RWPE1 (cell line): ENCODE measurements at regions not wholly inside any gene's neighbourhood (a gene's known extent, or its start where the extent isn't known, plus 50 kb on each side); places are given as distances from the start of the nearest gene placed in this dataset.

Experiments used
- CTCF ChIA-PET: fragments of 350-600 bp; sonication (Branson Sonifier 250); formaldehyde crosslinking; extraction: SDS; loops from one replicate; lab custom pipeline; 2021; lab: Yijun Ruan, JAX
- POLR2A ChIA-PET: fragments of 400-600 bp; formaldehyde crosslinking; extraction: SDS; loops from one replicate; lab custom pipeline; 2020; ENCODE audit warnings: antibody characterized with exemption; ENCODE audit not compliant: low non-redundant PET; lab: Yijun Ruan, JAX
- DNase-seq: peaks from one replicate; pipeline ENCODE4 v3.0.0; 2012; ENCODE audit warnings: low spot score
- H3K27ac ChIP-seq: fragments of 450-650 bp; 2 replicates; pipeline ENCODE4 v1.5.1; 2017
- TF ChIP-seq, protein P1 (sequence below): fragments of 450-650 bp; conservative IDR thresholded peaks from 2 replicates; pipeline ENCODE4 v1.5.1; 2017; ENCODE audit warnings: low read depth, mild to moderate bottlenecking

GRCh38 chr17:5672141-5672540 is 87.8 kb upstream of the NLRP1 start:
- TF ChIP-seq, protein P1, sequence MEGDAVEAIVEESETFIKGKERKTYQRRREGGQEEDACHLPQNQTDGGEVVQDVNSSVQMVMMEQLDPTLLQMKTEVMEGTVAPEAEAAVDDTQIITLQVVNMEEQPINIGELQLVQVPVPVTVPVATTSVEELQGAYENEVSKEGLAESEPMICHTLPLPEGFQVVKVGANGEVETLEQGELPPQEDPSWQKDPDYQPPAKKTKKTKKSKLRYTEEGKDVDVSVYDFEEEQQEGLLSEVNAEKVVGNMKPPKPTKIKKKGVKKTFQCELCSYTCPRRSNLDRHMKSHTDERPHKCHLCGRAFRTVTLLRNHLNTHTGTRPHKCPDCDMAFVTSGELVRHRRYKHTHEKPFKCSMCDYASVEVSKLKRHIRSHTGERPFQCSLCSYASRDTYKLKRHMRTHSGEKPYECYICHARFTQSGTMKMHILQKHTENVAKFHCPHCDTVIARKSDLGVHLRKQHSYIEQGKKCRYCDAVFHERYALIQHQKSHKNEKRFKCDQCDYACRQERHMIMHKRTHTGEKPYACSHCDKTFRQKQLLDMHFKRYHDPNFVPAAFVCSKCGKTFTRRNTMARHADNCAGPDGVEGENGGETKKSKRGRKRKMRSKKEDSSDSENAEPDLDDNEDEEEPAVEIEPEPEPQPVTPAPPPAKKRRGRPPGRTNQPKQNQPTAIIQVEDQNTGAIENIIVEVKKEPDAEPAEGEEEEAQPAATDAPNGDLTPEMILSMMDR, result no peak
- DNase-seq, result no peak
- no peak overlapping the region for H3K27ac ChIP-seq
- ChIA-PET POLR2A (no interaction called here), CTCF (no interaction called here)

- TF ChIP-seq, protein P1, result no peak
- no peak overlapping the region for H3K27ac ChIP-seq
- CTCF ChIA-PET, result no interaction called here
- POLR2A ChIA-PET, result no interaction called here
- no peak for DNase-seq
Measured at GRCh38 chr17:5672815-5673430, 88.6 kb upstream of the NLRP1 start.

GRCh38 chr17:5675625-5676421 is 91.5 kb upstream of the NLRP1 start:
- TF ChIP-seq, protein P1, result no peak
- POLR2A ChIA-PET, result no interaction called here
- DNase-seq, result no peak
- no peak overlapping the region for H3K27ac ChIP-seq
- CTCF ChIA-PET, result interaction anchor here (0.6 to 2.0 kb wide), 2 partner anchors 9 to 17 kb away, joined by 3 to 5 read pairs; no protein-coding TSS in a partner anchor

DNA sequence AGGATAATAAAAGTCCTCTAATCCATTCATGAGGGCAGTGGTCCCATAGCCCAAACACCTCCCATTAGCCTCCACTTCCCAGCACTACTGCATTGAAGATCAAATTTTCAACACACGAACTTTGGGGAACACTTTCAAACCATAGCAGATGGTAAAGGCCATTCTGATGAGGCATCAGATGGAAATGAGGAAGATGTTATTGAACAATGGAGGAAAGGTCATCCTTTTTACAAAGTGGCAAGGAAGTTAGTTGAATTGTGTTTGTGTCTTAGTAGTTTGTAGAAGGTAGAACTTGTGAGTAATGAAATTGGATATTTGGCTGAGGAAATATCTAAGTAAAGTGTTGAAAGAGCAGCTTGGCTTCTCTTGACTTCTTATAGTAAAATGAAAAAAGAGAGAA is 93.3 kb upstream of the NLRP1 start:
- TF ChIP-seq, protein P1, result no peak
- H3K27ac ChIP-seq, result no peak overlapping the region
- DNase-seq, result no peak
- ChIA-PET POLR2A (no interaction called here), CTCF (interaction anchor here (2.0 kb wide), 1 partner anchor 10 kb away, joined by 5 read pairs; no protein-coding TSS in a partner anchor)

GRCh38 chr17:5678171-5678570 is 93.9 kb upstream of the NLRP1 start:
- TF ChIP-seq, protein P1, result no peak
- CTCF ChIA-PET, result no interaction called here
- DNase-seq, result no peak
- POLR2A ChIA-PET, result no interaction called here
- no peak overlapping the region for H3K27ac ChIP-seq

DNA sequence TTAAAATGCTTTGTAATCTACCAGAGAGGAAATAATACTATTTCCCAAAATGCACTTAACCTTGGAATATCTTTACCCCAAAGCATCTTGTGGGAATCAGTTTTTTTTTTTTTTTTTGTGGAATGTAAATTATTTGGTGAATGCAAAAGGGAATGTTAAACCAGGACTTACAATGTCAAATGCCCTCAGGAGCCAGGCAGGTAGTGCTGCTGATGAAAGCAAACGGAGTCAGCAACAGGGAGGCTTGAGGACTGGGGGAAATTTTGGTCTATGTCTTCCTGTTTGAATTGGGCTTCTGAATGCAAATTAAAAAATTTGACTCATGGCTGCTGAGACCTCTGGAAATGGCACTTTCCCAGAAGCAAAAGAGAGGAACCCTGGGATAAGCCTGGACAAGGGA is 96.5 kb upstream of the NLRP1 start:
- CTCF ChIA-PET, result no interaction called here

More for the DNA sequence above, 96.5 kb upstream of the NLRP1 start:
- TF ChIP-seq, protein P1, result no peak
- H3K27ac ChIP-seq, result no peak overlapping the region
- DNase-seq, result no peak
- POLR2A ChIA-PET, result no interaction called here
